Head of caudate nucleus (tissue), 42 donors: ENCODE measurements at regions not wholly inside any gene's neighbourhood (a gene's known extent, or its start where the extent isn't known, plus 50 kb on each side); places are given as distances from the start of the nearest gene placed in this dataset.

Source experiments
- DNase-seq, 42 donors: peaks; one replicate each; pipeline versions ENCODE4 v3.0.0 to v3.0.0-alpha.2; 2020 to 2021; ENCODE audit warnings: mixed read lengths in 7 of 42
- intact Hi-C: fragments of 100-400 bp; cut with DNase I; formaldehyde crosslinking; loops from one replicate; pipeline ENCODE4 v1.15.0; 2022

DNA sequence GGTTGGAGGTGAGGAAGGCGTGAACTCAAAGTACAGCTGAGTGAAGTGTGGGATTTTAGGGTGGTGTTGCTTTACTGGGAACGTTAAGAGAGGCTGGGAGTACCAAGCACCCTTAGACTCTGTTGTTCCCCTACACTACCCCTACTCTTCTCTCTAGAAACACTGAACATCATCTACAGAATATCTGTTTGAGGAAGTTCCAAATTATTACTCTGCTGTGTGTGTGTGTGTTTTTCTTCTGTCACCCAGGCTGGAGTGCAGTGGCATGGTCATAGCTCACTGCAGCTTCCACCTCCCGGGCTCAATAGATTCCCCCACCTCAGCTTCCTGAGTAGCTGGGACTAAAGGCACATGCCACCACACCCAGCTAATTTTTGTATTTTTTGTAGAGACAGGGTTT lies 76.7 kb upstream of the AP1S2 start:
- no peak for DNase-seq
- intact Hi-C loops = no loop called here

DNA sequence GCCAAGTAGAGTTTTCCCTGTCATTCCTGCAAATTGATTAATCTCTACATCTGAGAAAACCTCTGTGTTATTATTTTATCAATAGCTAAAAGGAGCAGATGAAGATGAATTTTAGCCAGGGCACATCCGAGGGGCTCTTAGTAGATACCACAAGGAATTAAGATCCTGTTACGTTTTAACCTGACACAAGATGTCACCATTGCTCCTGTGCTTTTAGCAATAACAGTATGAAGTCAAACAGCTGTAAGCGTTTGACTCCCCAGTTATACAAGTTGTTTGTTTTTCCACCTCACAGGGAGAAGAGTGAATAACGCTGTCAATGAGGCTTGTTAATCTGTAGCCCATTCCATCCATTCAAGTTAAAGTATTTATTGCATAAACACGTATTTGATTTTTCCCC lies 76.0 kb upstream of the AP1S2 start:
- intact Hi-C loops = no loop called here
- DNase-seq = no peak

DNA sequence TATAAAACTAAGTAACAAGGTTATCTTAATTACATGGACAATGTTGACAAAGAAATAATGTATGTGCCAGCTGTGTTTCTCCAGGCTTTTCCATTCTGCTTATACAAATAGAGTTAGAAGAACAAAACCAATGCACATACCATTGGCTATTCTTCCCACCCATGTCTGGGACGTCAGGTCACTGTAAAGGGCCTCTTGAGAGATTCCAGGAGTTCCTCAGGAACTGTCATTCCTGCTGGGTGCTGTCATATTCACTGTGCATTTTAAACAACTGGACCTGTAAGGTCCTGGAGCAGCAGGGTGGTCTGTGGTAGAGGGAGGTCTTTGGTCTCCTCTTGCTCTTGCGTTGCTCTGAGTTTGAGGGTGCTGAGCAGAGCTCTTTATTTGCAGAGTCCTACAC lies 74.6 kb upstream of the AP1S2 start:
- intact Hi-C loops = no loop called here
- DNase-seq = no peak

DNA sequence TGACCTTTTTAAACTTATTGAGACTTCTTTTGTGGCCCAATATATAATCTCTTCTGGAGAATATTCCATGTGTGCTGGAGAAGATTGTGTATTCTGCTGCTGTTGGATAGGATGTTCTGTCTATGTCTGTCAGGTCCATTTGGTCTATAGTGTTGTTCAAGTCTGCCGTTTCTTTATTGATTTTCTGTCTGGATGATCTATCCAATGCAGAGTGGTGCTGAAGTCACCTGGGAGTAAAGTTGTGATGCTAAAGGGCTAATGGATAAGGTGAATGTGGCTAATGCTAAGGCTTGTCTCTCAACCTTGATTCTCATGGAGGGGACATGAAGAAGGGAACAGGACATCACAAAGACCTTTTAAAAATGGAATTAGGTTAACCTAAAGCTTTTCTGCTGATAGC lies 72.0 kb upstream of the AP1S2 start:
- DNase-seq = no peak
- intact Hi-C loops = no loop called here

DNA sequence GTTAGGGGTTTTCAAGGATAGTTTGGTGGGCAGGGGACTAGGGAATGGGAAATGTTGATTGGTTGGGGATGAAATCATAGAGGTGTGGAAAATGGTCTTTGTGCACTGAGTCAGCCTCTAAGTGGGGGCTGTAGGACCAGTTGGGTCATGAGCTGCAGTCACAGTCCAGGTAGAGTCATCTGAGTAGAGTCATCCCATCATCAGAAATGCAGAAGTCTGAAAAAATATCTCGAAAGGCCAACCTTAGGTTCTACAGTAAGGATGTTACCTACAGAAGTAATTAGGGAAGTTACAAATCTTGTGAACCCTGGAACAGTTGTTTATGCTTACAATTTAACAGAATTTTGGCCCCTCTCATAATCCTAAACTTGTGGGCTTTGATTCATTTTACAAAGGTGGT lies 63.4 kb upstream of the AP1S2 start:
- no peak for DNase-seq
- intact Hi-C loops = no loop called here

DNA sequence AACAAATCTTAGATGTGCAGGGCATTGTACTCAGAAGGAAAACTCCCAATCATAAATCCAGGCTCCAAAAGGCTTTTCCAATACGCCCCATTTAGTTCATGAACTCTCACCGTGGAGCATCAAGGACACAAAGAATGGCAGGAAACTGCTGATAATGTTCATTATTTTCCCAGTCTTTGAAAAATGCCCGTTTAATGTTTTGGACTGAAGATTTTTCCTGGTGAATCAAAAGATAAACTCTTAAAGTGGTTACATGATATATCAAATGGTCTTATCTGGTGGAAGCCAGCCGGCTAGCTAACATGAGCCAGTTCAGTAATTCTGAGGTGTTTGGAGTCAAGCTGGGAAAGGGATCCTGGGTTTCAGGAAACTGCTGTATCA lies 62.1 kb upstream of the AP1S2 start:
- intact Hi-C loops = no loop called here
- no peak for DNase-seq

DNA sequence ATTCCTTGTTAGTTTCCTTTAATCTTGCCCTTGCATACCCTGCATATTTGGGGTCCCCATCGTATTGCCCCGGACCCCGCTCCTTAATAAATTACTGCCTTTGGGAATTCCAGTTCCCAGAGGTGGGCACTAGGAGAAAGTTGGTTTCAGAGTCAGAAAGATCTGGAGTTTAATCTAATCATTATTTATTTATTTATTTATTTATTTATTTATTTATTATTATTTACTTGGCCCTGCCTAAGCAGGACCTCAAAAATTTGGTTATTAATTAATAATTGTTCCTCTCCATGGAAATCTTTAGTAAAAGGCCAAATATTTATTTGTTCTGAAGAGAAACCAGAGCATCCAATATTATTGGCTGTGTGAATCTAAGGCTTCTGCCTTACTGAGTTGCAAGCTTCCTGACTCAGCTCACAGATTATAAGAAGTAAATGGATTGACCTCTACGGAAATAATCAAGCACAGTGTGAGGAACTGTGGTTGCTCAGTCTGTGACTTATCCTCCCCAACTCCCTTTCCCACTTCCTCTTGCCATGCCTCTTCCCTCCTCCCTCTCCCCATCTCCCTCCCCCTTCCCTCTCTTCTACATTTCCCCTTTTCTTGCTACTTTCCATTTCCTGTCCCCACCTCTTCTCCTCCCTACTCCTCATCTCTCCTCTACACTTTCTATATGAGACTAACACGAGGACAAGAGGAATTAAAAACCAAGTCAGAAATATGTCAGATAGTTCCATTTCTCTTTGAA lies 61.5 kb upstream of the AP1S2 start:
- DNase-seq = no peak

DNA sequence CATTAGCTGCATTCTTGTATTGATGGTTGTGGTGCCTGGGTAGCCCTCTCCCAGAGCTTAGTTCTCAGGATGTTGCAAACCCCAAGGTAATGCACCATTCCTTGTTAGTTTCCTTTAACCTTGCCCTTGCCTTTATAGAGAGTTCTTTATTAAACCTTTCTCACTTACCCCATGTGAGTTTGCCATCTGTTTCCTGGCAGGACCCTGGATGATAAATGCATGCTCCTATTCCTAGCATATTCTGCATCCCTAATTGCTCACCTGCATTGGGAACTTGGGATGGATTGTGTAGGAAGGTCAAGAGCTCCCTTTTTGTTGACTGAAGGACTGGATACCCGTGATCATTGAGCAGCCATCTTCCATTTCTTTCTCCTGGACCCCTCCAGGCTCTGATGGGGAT lies 59.9 kb upstream of the AP1S2 start:
- intact Hi-C loops = no loop called here
- DNase-seq = no peak

More for the DNA sequence above, 61.5 kb upstream of the AP1S2 start:
- intact Hi-C loops = no loop called here

DNA sequence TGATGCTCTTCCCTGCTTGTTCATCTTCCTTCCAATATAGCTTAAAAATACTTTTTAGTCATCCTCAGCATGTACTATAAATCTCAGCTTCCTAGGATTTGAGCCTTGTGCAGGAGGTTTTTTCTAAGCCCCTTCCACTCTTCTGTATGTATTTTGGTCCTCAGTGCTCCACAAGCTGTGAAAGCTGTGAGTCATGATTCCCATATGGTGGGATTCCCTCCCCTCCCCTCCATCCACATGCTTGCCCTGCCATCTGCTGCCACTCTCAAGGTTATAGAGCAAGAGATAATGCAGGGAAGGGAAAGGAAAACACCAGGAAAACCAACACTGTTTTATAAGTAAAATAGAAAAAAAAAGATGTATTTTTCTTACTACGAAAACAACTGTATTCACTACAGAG lies 58.5 kb upstream of the AP1S2 start:
- intact Hi-C loops = no loop called here
- no peak for DNase-seq

DNA sequence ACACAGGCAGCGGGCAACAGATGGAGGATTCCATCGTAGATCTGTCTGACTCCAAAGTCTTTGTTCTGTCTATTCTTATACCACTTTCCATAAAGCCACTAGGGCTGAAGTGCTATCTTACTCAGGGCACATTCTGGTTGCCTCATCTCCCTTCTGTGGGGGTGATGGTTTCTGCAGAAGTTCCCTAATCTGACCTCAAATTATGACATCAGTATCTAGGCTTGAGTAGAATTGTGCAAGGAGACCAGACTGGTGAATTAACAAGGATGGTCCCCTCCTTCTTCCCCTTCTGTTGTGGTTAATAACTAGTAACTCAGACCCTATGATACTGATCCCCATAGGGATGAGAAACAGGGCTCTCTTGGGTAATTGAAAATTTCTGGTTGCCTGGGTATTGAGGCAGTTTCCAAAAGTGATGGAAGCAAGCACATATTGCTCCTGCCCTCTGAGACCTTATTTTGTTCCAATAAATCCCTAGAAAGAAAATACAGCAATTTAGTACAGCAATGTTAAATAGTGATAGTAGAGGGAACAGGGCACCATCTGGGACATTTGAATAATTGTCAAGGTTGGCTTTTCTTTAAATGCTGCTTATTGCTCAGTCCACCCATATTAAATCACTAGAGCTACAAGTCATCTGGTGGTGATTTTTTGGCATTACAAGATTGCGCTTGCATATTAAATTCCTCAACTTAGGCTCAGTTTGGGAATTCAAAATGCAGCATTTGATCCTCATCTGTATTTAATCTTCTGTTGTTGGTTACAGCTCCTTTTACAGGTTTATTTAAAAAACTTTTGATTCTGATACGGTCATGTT lies 57.3 kb upstream of the AP1S2 start:
- DNase-seq = peak in 2 of 42 donors; percentile 1 to 21
- intact Hi-C loops = no loop called here

DNA sequence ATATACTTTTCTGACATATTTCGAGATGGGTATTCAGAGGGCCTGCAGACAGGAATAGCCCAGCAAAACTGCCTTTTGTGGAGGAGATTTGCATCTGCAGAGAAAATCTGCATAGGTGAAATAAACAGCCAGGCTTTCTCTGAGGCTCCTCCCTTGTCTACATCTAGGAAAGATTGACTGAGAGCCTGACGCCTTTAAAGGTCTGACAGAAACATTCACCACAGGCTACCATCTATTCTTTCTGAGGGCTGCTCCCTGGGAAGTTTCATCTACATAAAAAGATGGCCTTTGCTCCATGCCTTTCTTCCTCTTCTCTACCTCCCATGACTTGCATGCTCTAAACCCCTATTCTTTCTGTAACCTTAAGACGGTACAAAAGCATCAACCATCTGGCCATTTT lies 55.0 kb upstream of the AP1S2 start:
- DNase-seq = no peak

DNA sequence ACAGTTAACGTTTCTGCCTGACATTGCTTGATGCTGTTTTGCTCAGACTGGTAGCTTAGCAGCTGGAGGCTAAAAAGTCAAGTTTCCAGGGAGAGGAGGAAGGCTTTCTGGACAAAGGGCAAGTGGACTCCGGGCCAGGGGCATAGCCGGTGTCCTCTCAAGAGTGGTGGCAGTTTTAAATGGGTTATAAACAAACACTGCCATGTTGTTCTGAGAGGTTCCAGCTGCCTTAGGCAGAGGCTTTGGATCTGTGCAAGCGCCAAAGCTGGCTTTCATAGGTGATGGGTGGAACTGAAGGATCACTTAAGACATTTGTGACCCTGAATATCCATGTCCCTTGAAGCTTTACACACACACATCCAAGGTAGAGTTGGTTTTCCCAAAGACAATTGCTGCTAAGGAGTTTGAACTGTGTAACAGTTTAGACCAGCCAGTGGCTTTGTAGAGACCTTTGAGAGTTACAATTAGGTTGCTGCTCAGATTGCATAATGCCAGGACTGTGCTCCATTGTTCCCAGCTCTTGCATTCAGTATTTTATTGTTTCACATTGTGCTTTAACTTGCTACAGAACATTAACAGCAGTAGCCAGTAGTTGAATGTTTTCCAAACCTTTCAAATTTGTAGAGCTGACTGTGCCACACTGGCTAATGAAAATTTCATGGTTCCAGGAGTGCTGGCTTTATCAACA lies 54.1 kb upstream of the AP1S2 start:
- DNase-seq = peak in 8 of 42 donors; percentile 1 to 42 (median 8)
- intact Hi-C loops = no loop called here

More for the DNA sequence above, 55.0 kb upstream of the AP1S2 start:
- intact Hi-C loops = no loop called here

DNA sequence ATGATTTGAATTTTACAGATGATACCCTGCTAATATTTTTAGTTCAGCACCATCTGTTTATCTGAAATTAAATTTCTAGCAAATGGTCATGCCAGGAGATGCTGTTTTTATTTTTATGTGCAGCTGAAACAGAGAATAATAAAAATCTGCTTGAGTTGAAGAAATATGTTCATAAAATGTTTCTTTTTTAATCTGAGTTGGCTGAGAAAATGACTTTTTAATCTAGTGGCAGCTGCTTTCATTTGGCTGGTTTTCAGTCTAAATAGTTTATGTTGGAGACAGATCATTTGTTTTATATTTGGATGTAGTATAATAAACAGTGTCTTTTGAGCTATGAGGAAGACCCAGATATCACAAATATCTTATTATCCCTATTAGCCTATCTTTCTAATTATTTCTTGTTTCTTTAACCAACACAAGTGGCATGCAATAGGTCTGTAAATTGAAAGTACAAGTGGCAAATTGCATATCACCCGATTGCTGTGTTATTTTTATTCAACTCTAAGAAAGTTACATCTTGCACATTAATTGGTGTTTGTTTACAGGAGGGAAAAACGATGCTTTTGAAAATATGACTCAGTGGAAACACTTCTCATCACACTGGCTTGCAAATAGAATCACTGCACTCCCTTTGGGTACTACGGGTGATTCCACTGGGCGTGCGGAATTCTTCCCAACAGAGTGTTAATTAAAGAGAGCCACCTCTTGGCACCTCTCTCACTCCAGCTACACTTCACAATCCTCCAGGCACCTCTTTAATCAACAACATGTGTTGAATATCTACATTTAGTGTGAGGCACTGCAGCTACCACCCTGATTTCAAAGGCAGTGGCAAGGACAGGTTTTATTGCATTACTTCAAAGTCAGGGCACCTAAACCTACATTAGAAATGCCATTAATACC lies 51.7 kb upstream of the AP1S2 start:
- DNase-seq = no peak
- intact Hi-C loops = no loop called here
